ENCODE measurements at regions not wholly inside any gene's neighbourhood (a gene's known extent, or its start where the extent isn't known, plus 50 kb on each side); places are given as distances from the start of the nearest gene placed in this dataset.
A peak's percentile ranks its signal among the peaks of the same experiment; 100 is the strongest.

DNA sequence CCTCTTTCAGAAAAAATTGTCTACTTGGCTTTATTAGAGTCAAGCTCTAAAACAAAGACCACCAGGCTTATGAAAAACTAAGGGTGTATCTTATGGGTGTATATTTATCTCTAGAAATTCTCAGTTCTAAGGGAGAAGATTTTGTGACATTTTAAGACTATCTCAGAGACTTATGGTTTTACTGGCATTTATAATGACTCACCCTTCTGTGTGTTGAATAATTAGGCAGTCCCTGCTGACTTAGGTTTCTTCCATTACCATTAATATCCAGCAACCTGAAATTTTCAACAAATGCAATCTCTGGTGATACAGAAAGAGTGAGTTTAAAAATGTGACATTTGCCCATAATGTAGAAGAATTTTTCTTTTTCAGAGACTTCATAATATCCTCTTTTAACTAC is 1015.0 kb upstream of the AGA start:
- ChIA-PET POLR2A (no interaction called here), CTCF (no interaction called here)
- intact Hi-C loops (cut with micrococcal nuclease; ENCODE audit: unreplicated experiment) = no loop called here
- Histone ChIP-seq H3K27me3 (replicated peaks; ENCODE audit: control insufficient read depth, insufficient read depth, low read length) (no peaks in the 10 kb centered on the region), H3K36me3 (ENCODE audit: control insufficient read depth, insufficient read depth, low read length) (no peaks in the 10 kb centered on the region), H3K4me1 (no peaks in the 10 kb centered on the region), H3K9me3 (no peaks in the 10 kb centered on the region), H3K4me3 (ENCODE audit: low read depth, low read length) (no peak overlapping the region)
- TF ChIP-seq, protein P1, sequence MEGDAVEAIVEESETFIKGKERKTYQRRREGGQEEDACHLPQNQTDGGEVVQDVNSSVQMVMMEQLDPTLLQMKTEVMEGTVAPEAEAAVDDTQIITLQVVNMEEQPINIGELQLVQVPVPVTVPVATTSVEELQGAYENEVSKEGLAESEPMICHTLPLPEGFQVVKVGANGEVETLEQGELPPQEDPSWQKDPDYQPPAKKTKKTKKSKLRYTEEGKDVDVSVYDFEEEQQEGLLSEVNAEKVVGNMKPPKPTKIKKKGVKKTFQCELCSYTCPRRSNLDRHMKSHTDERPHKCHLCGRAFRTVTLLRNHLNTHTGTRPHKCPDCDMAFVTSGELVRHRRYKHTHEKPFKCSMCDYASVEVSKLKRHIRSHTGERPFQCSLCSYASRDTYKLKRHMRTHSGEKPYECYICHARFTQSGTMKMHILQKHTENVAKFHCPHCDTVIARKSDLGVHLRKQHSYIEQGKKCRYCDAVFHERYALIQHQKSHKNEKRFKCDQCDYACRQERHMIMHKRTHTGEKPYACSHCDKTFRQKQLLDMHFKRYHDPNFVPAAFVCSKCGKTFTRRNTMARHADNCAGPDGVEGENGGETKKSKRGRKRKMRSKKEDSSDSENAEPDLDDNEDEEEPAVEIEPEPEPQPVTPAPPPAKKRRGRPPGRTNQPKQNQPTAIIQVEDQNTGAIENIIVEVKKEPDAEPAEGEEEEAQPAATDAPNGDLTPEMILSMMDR (IDR thresholded peaks at IDR 0.05; ENCODE audit: insufficient read depth in 1 of 2, low read depth in 1 of 2, low read length in 1 of 2, severe bottlenecking in 1 of 2, unreplicated experiment in 1 of 2) = no peak
- Mint-ChIP-seq H3K4me3 (ENCODE audit: unreplicated experiment) (no peak overlapping the region), H3K9me3 (ENCODE audit: unreplicated experiment) (no peaks in the 10 kb centered on the region), H3K27me3 (ENCODE audit: insufficient read depth, unreplicated experiment) (no peaks in the 10 kb centered on the region), H3K4me1 (ENCODE audit: low read depth, unreplicated experiment) (no peaks in the 10 kb centered on the region), H3K27ac (ENCODE audit: unreplicated experiment) (no peak overlapping the region), H3K36me3 (ENCODE audit: insufficient read depth, unreplicated experiment) (no peaks in the 10 kb centered on the region)
- DNase-seq = no peak
- BruUV-seq (replicated peaks) = no TSS peak

GRCh38 chr4:178462710-178463109 is 1020.5 kb upstream of the AGA start:
- H3K9me3 ChIP-seq = no peaks in the 10 kb centered on the region
- TF ChIP-seq, protein P1 (IDR thresholded peaks at IDR 0.05; ENCODE audit: insufficient read depth in 1 of 2, low read depth in 1 of 2, low read length in 1 of 2, severe bottlenecking in 1 of 2, unreplicated experiment in 1 of 2) = no peak
- Mint-ChIP-seq H3K4me3 (ENCODE audit: unreplicated experiment) (no peak overlapping the region), H3K9me3 (ENCODE audit: unreplicated experiment) (no peaks in the 10 kb centered on the region), H3K36me3 (ENCODE audit: insufficient read depth, unreplicated experiment) (no peaks in the 10 kb centered on the region), H3K4me1 (ENCODE audit: low read depth, unreplicated experiment) (no peaks in the 10 kb centered on the region), H3K27ac (ENCODE audit: unreplicated experiment) (no peak overlapping the region), H3K27me3 (ENCODE audit: insufficient read depth, unreplicated experiment) (no peaks in the 10 kb centered on the region)
- H3K4me3 ChIP-seq (ENCODE audit: low read depth, low read length) = no peak overlapping the region
- H3K36me3 ChIP-seq (ENCODE audit: control insufficient read depth, insufficient read depth, low read length) = no peaks in the 10 kb centered on the region
- CTCF ChIA-PET = no interaction called here
- DNase-seq = peak in 1 of 2 experiments; percentile 32
- no peaks in the 10 kb centered on the region for H3K4me1 ChIP-seq
- no TSS peak for BruUV-seq (replicated peaks)
- H3K27me3 ChIP-seq (replicated peaks; ENCODE audit: control insufficient read depth, insufficient read depth, low read length) = no peaks in the 10 kb centered on the region
- intact Hi-C loops (cut with micrococcal nuclease; ENCODE audit: unreplicated experiment) = no loop called here
- POLR2A ChIA-PET = no interaction called here

GRCh38 chr4:178463747-178464146 is 1021.5 kb upstream of the AGA start:
- no peak overlapping the region for H3K4me3 Mint-ChIP-seq (ENCODE audit: unreplicated experiment)
- no peaks in the 10 kb centered on the region for H3K36me3 ChIP-seq (ENCODE audit: control insufficient read depth, insufficient read depth, low read length)
- ChIA-PET CTCF (no interaction called here), POLR2A (no interaction called here)
- intact Hi-C loops (cut with micrococcal nuclease; ENCODE audit: unreplicated experiment) = no loop called here
- no peaks in the 10 kb centered on the region for H3K9me3 Mint-ChIP-seq (ENCODE audit: unreplicated experiment)
- BruUV-seq (replicated peaks) = no TSS peak
- TF ChIP-seq, protein P1 (IDR thresholded peaks at IDR 0.05; ENCODE audit: insufficient read depth in 1 of 2, low read depth in 1 of 2, low read length in 1 of 2, severe bottlenecking in 1 of 2, unreplicated experiment in 1 of 2) = no peak
- no peak overlapping the region for H3K4me3 ChIP-seq (ENCODE audit: low read depth, low read length)
- no peaks in the 10 kb centered on the region for H3K4me1 Mint-ChIP-seq (ENCODE audit: low read depth, unreplicated experiment)
- no peak overlapping the region for H3K27ac Mint-ChIP-seq (ENCODE audit: unreplicated experiment)
- H3K27me3 ChIP-seq (replicated peaks; ENCODE audit: control insufficient read depth, insufficient read depth, low read length) = no peaks in the 10 kb centered on the region
- H3K9me3 ChIP-seq = no peaks in the 10 kb centered on the region
- H3K27me3 Mint-ChIP-seq (ENCODE audit: insufficient read depth, unreplicated experiment) = no peaks in the 10 kb centered on the region
- H3K36me3 Mint-ChIP-seq (ENCODE audit: insufficient read depth, unreplicated experiment) = no peaks in the 10 kb centered on the region
- no peaks in the 10 kb centered on the region for H3K4me1 ChIP-seq
- no peak for DNase-seq

All from Caco-2 (cell line).